Erythroblast (primary cell): ENCODE measurements at regions not wholly inside any gene's neighbourhood (a gene's known extent, or its start where the extent isn't known, plus 50 kb on each side); places are given as distances from the start of the nearest gene placed in this dataset.
"Not testable (repeated sequence)": the region's sequence is repeated elsewhere in the genome, so short reads cannot be mapped to it uniquely, and the experiment has no call there.

ENCODE experiments used
- DNase-seq, 2 experiments: peaks; one replicate each; lab custom pipeline; 2025; lab: John Stamatoyannopoulos, UW
- GATA1 ChIP-seq: IDR thresholded peaks from 2 replicates; pipeline ENCODE4 v1.6.1; 2011; ENCODE audit warnings: low read depth, mild to moderate bottlenecking, control low read depth, low read length, moderate library complexity
- POLR2A ChIP-seq: IDR thresholded peaks from 2 replicates; pipeline ENCODE4 v1.6.1; 2011; ENCODE audit warnings: mild to moderate bottlenecking, low read length

- no peak for TF ChIP-seq GATA1
- TF ChIP-seq POLR2A = no peak
- DNase-seq = no peak
These were observed 125.4 kb upstream of the BET1 start for GRCh38 chr7:94129443-94130140.

GRCh38 chr7:94130716-94131115, 126.6 kb upstream of the BET1 start:
- TF ChIP-seq POLR2A (no peak), GATA1 (no peak)
- DNase-seq = no peak

GRCh38 chr7:94133460-94133859, 129.3 kb upstream of the BET1 start:
- no peak for DNase-seq
- no peak for TF ChIP-seq GATA1
- no peak for TF ChIP-seq POLR2A

DNA sequence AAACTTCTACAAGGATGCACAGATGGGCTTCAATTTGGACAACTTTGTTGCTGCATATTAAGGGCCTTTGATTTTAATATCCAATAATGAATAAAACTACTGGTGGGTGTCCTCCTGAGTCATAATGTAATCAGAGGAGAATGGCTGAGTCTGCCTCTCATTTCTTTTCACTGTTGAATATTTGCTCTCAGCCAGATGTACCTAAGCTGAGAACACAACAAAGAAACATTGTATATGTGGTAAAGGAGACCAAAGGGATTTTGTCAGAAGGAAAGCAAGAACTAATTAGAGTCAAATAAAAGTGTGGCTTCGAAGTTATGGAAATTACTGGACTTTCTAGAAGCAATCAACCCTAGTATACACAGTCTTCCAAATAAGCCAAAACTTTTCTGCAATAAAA, 131.0 kb upstream of the BET1 start:
- no peak for DNase-seq
- no peak for TF ChIP-seq POLR2A
- no peak for TF ChIP-seq GATA1

DNA sequence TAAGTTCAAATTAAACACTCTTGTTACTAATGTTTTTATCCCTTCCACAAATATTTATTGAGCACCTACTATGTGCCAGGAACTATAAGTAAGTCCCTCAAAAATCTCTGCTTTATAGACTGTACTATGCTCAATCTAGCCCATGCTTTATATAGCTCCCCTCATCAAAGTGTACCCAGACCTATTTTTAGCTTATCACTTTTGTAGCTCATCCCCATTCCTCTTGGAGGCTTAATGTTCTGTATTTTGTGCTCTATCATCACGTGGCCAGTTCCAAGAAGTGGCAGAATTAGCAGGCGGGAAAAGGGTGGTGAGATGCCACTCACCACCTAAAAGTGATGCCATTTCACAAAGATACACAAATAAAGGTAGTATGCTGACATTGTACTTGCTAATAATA, 138.1 kb upstream of the BET1 start:
- no peak for TF ChIP-seq GATA1
- no peak for TF ChIP-seq POLR2A
- DNase-seq = no peak

DNA sequence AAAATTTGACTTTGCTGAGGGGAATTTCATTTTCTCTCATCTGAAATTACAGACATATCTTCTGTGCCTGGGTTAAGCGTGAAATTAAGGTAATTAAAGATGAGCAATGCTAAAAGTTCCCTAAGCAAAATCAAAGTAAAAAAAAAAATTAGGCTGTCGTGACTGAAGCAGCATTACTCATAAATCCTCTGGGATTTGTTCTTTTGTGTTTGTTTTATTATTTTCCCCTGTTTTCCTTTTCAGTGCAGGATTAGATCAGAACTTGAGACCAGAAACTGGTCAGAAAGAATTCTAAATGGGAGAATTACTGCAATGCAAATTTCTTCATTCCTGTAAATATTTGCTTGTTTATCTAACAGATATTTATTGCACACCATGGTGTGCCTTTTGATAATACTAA, 141.4 kb upstream of the BET1 start:
- TF ChIP-seq GATA1 = no peak
- TF ChIP-seq POLR2A = no peak
- no peak for DNase-seq

DNA sequence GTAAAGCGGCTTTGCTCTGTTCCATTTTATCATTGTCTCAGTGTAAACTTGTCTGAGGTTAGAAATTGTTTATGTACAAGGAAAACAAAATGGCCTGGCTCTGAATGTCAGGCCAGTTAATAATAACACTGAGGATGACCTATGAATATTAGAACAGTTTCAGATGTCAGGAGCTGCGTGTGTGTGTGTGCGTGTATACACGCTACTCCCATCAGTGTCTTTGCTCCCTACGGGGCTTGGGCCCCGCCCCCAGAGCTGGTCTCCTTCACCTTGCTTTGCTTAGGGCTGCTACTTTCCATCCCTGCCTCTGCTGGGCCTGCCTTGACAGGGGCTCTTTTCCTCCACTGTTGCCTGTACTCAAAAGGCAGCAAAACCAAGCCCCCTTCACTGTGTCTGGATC, 142.3 kb upstream of the BET1 start:
- TF ChIP-seq GATA1 (no peak), POLR2A (no peak)
- DNase-seq = no peak

- DNase-seq = no peak
- no peak for TF ChIP-seq POLR2A
- TF ChIP-seq GATA1 = no peak
These were observed 145.8 kb upstream of the BET1 start for GRCh38 chr7:94149789-94150545.

- TF ChIP-seq POLR2A (no peak), GATA1 (no peak)
- no peak for DNase-seq
These were observed 150.0 kb upstream of the BET1 start for GRCh38 chr7:94154182-94154581.

GRCh38 chr7:94154858-94155257, 150.7 kb upstream of the BET1 start:
- TF ChIP-seq GATA1 = no peak
- no peak for TF ChIP-seq POLR2A
- no peak for DNase-seq

DNA sequence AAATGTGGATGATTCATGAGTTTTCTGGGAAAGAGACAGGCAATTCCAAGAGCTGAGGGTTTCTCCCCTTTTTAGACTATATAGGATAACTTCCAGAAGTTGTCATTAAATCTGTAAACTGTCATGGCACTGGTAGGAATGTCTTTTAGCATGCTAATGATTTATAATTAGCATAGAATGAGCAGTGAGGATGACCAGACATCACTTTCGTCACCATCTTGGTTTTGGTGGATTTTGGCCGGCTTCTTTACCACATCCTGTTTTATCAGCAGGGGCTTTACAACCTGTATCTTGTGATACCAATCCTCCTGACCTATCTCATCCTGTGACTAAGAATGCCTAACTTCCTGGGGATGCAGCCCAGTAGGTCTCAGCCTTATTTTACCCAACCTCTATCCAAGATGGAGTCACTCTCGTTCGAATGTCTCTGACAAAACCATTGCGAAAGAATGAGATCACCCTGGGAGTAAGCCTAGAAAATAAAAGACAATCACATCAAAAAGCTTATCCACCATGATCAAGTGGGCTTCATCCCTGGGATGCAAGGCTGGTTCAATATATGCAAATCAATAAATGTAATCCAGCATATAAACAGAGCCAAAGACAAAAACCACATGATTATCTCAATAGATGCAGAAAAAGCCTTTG, 153.6 kb upstream of the BET1 start:
- not testable (repeated sequence) for DNase-seq

DNA sequence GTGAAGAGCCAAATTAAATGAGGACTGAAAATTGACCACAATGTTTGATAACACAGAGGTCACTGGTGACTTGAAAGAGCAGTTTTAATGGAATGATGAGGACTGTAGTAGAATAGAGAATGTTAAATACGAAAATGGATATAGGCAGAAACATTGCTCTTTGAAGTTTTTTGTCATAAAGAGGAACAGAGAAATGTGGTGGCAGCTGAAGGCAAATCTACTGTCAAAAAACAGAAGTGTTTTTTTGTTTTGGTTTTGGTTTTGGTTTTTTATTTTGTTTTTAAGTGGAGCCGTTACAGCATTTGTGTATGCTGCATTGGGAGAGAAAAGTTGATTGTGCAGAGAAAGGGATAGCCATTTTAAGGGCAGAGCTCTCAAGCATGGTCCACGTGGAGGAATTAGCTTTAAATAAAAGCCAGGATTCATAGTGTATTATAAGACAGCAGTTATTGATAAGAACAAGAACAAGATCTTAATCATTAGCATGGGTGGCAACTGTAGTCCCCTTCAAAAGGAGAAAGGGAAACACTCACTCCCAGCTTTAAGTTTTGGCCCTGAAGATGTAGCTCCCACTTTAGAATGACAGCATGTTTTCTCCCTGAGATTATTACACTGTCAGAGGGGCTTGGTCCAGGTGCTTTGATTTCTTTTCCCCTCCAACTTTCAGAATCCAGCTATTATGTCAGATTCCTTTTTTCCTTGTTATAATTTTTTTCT, 156.7 kb upstream of the BET1 start:
- no peak for DNase-seq
- no peak for TF ChIP-seq POLR2A
- TF ChIP-seq GATA1 = no peak

DNA sequence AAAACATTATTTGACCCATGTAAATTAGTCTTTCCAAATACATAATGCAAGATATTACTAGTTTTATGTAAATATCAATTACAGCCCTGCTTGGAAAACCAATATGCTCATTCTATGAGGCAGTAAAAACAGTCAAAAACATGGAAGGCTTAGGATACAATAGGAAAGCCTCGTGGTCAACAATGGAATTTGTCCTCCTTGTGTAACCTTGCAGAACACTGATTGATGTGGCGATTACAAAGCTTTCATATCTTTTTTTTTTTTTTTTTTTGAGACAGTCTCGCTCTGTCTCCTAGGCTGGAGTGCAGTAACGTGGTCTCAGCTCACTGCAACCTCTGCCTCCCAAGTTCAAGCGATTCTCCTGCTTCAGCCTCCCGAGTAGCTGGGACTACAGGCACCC, 157.3 kb upstream of the BET1 start:
- TF ChIP-seq POLR2A (no peak), GATA1 (no peak)

DNA sequence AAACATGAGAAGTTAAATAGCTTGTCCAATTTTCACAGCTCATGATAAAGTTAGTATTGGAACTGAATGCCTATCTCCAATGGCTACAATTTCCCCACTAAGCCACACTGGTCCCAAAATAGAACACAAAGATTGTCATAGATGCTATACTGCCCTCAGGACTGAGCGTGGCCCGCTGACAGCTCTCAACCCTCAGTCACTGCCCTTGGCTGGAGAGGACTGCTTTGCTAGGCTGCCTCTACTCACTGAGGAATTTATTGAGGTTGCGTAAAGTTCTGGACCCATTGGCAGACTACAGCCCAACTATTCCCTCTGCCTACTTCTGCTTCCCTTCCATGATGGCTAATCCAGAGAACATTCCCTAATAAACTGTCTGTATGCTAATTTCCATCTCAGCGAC, 165.5 kb upstream of the BET1 start:
- DNase-seq = no peak
- TF ChIP-seq GATA1 (no peak), POLR2A (no peak)

More for the DNA sequence above, 157.3 kb upstream of the BET1 start:
- no peak for DNase-seq

DNA sequence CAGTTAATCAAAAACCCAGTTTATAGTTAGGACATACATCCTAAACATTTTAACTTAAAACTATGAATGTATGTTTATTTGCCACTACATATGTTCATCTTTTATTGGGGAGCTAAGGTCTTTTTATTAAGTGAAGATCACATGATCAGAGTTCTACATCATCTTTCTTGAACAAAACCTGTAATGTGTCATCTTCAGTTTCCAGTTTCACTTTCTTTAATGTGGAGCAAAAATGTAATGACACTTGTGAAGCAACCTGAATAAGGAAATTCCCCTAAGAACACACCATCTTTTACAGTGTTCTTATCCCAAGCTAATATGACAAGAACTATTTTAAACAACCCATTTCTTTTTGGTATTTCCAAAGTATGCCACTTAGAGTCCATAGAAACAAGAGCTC, 166.7 kb upstream of the BET1 start:
- no peak for TF ChIP-seq POLR2A
- TF ChIP-seq GATA1 = no peak
- no peak for DNase-seq
